Osteoblast (primary cell): ENCODE measurements at regions not wholly inside any gene's neighbourhood (a gene's known extent, or its start where the extent isn't known, plus 50 kb on each side); places are given as distances from the start of the nearest gene placed in this dataset.
A peak's percentile ranks its signal among the peaks of the same experiment; 100 is the strongest.

Experiments used
- DNase-seq: peaks from one replicate; pipeline ENCODE4 v3.0.0; 2011; ENCODE audit warnings: low spot score, mixed read lengths; ENCODE audit not compliant: insufficient read length; ENCODE audit errors: missing footprints
- H2AFZ ChIP-seq: 2 replicates; pipeline ENCODE4 v1.6.0; 2011; ENCODE audit warnings: mild to moderate bottlenecking, low read length
- H3K27ac ChIP-seq: 2 replicates; pipeline ENCODE4 v1.5.1; 2011; ENCODE audit warnings: mild to moderate bottlenecking, low read depth, low read length, moderate library complexity
- H3K27me3 ChIP-seq: 2 replicates; pipeline ENCODE4 v1.6.0; 2012; ENCODE audit warnings: mild to moderate bottlenecking, control low read depth, inconsistent platforms, low read length, moderate library complexity; ENCODE audit not compliant: insufficient read depth
- H3K36me3 ChIP-seq: 2 replicates; pipeline ENCODE4 v1.5.1; 2011; ENCODE audit warnings: mild to moderate bottlenecking, low read length, control low read depth, moderate library complexity; ENCODE audit not compliant: insufficient read depth
- H3K4me1 ChIP-seq: 2 replicates; pipeline ENCODE4 v1.5.1; 2011; ENCODE audit warnings: mild to moderate bottlenecking, low read length, control low read depth, moderate library complexity; ENCODE audit not compliant: insufficient read depth
- H3K4me2 ChIP-seq: 2 replicates; pipeline ENCODE4 v1.6.0; 2011; ENCODE audit warnings: mild to moderate bottlenecking, low read length; ENCODE audit not compliant: insufficient read depth
- H3K4me3 ChIP-seq: fragments of 200-600 bp; sonication (generic); 3 replicates; pipeline ENCODE4 v1.5.1; 2012; ENCODE audit warnings: mild to moderate bottlenecking, low read length, inconsistent platforms; ENCODE audit not compliant: insufficient read depth
- H3K79me2 ChIP-seq: 2 replicates; pipeline ENCODE4 v1.6.0; 2012; ENCODE audit warnings: mild to moderate bottlenecking, low read length, control low read depth, inconsistent platforms; ENCODE audit not compliant: insufficient read depth
- H3K9me3 ChIP-seq: 2 replicates; pipeline ENCODE4 v1.5.1; 2011; ENCODE audit warnings: low read depth, low read length, control low read depth
- H4K20me1 ChIP-seq: 2 replicates; pipeline ENCODE4 v1.6.0; 2012; ENCODE audit warnings: mild to moderate bottlenecking, low read length, control low read depth; ENCODE audit not compliant: insufficient read depth
- CTCF ChIP-seq: IDR thresholded peaks from 2 replicates; pipeline ENCODE4 v1.5.1; 2011; ENCODE audit warnings: mild to moderate bottlenecking, low read depth, low read length, moderate library complexity; ENCODE audit errors: extremely low read depth

- H4K20me1 ChIP-seq = no peaks in the 10 kb centered on the region
- peak; percentile 57 for TF ChIP-seq CTCF
- no peak overlapping the region for H3K27ac ChIP-seq
- H3K36me3 ChIP-seq = no peaks in the 10 kb centered on the region
- DNase-seq = no peak
- H3K4me3 ChIP-seq = no peak overlapping the region
- no peak overlapping the region for H2AFZ ChIP-seq
- no peaks in the 10 kb centered on the region for H3K9me3 ChIP-seq
- H3K4me2 ChIP-seq = no peak overlapping the region
- no peaks in the 10 kb centered on the region for H3K4me1 ChIP-seq
- no peaks in the 10 kb centered on the region for H3K27me3 ChIP-seq
- no peaks in the 10 kb centered on the region for H3K79me2 ChIP-seq
Measured at GRCh38 chr10:128178302-128178958, 52.2 kb upstream of the MKI67 start.

GRCh38 chr10:128180843-128181242 is 54.6 kb upstream of the MKI67 start:
- no peak for DNase-seq
- no peaks in the 10 kb centered on the region for H3K36me3 ChIP-seq
- no peaks in the 10 kb centered on the region for H3K9me3 ChIP-seq
- no peak for TF ChIP-seq CTCF
- H3K27me3 ChIP-seq = no peaks in the 10 kb centered on the region
- H4K20me1 ChIP-seq = no peaks in the 10 kb centered on the region
- H3K79me2 ChIP-seq = no peaks in the 10 kb centered on the region
- no peaks in the 10 kb centered on the region for H3K4me1 ChIP-seq
- no peak overlapping the region for H3K4me3 ChIP-seq
- H3K27ac ChIP-seq = no peak overlapping the region
- H3K4me2 ChIP-seq = no peak overlapping the region
- no peak overlapping the region for H2AFZ ChIP-seq

DNA sequence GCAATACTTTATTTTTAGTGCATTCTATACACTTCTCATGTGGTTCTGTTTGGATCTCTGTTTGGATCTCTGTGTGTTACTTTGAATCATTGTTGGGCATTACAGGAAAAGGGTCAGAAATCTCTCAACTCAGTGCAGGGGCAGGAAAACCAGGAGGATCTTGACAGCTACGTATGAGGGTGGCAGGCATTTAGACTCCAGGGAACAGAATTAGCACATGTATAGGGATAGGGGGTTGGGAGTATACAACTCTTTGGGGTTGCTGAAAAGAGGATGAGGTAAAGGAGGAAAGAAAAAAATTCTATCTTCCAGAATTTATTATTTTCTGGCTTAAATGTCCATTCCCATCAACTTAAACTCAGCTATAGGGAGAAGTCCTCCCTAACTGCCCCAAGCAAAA is 59.4 kb upstream of the MKI67 start:
- Histone ChIP-seq H2AFZ (no peak overlapping the region), H3K36me3 (no peaks in the 10 kb centered on the region), H3K4me3 (no peak overlapping the region), H3K27ac (no peak overlapping the region), H3K4me2 (no peak overlapping the region), H3K79me2 (no peaks in the 10 kb centered on the region), H3K9me3 (no peaks in the 10 kb centered on the region), H3K27me3 (no peaks in the 10 kb centered on the region), H4K20me1 (no peaks in the 10 kb centered on the region), H3K4me1 (no peaks in the 10 kb centered on the region)
- TF ChIP-seq CTCF = no peak
- DNase-seq = no peak

DNA sequence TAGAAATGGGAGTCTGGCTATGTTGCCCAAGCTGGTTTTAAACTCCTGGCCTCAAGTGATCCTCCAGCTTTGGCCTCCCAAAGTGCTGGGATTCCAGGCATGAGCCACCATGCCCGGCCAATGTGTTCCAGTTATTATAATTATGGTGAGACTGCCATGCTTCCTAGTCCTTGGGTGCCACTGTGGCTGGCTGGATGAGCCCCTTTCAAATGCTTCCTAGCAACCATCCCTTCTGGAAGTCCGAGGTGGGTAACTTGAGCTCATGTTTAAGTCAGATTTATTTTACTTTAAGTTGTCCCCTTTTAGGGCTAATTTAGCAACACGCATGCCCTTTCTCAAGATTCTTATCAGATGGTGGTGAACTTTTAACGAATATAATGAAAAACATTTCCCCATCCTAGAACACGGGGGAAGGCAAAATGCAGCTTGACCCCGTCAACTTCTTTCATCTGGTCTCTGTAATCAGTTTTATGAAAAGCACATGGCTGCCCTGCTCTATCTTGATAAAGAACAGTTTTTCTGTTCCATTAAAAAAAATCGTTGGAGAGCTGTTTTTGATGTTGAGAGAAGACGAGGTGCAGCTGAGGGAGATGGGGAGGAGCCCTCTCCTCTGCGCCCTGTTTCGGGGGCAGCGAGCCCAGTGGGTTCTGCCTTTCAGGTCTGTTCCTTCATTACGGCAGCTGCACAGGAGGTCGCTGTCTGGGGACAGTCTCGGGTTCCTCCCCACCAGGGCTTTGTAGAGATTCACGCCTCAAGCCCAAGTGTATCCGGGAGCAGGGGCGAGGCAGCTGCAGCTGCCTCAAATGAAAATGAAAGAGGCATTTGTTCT is 61.0 kb upstream of the MKI67 start:
- H3K27ac ChIP-seq = no peak overlapping the region
- H3K27me3 ChIP-seq = no peaks in the 10 kb centered on the region
- no peak for TF ChIP-seq CTCF
- H3K36me3 ChIP-seq = no peaks in the 10 kb centered on the region
- H4K20me1 ChIP-seq = no peaks in the 10 kb centered on the region
- H3K4me1 ChIP-seq = no peaks in the 10 kb centered on the region
- H3K4me3 ChIP-seq = no peak overlapping the region
- H3K79me2 ChIP-seq = no peaks in the 10 kb centered on the region
- H3K9me3 ChIP-seq = no peaks in the 10 kb centered on the region
- no peak overlapping the region for H3K4me2 ChIP-seq
- no peak overlapping the region for H2AFZ ChIP-seq
- no peak for DNase-seq
